ENCODE measurements at regions not wholly inside any gene's neighbourhood (a gene's known extent, or its start where the extent isn't known, plus 50 kb on each side); places are given as distances from the start of the nearest gene placed in this dataset.

- no peak overlapping the region for H3K27ac ChIP-seq
- H3K4me1 ChIP-seq = no peaks in the 10 kb centered on the region
- no peak for DNase-seq (ENCODE audit: low spot score)
- no peaks in the 10 kb centered on the region for H3K36me3 ChIP-seq
- H3K27me3 ChIP-seq = no peaks in the 10 kb centered on the region
- H3K9me3 ChIP-seq = no peaks in the 10 kb centered on the region
- no peak for TF ChIP-seq CTCF (IDR thresholded peaks at IDR 0.05)
- H3K4me3 ChIP-seq = no peak overlapping the region
Observed at GRCh38 chr18:59087391-59087790, 52.3 kb upstream of the SEC11C start.

Data from right atrium auricular region (tissue), 2 donors.